Endothelial cell (in vitro differentiated cells): ENCODE measurements at regions not wholly inside any gene's neighbourhood (a gene's known extent, or its start where the extent isn't known, plus 50 kb on each side); places are given as distances from the start of the nearest gene placed in this dataset.

Experiments used
- DNase-seq: peaks from one replicate; pipeline ENCODE4 v3.0.0; 2021; ENCODE audit warnings: low spot score
- H3K27ac Mint-ChIP-seq: one replicate; pipeline ENCODE4 v1.8.0; 2021; ENCODE audit warnings: mixed read lengths, inconsistent platforms; ENCODE audit not compliant: unreplicated experiment
- H3K27me3 Mint-ChIP-seq: one replicate; pipeline ENCODE4 v1.8.0; 2021; ENCODE audit warnings: mild to moderate bottlenecking, moderate library complexity, mixed read lengths, inconsistent platforms; ENCODE audit not compliant: unreplicated experiment
- H3K36me3 Mint-ChIP-seq: one replicate; pipeline ENCODE4 v1.8.0; 2021; ENCODE audit warnings: mild to moderate bottlenecking, low read depth, mixed read lengths, inconsistent platforms; ENCODE audit not compliant: unreplicated experiment
- H3K4me1 Mint-ChIP-seq: one replicate; pipeline ENCODE4 v1.8.0; 2021; ENCODE audit warnings: mild to moderate bottlenecking, mixed read lengths, inconsistent platforms; ENCODE audit not compliant: unreplicated experiment
- H3K4me3 Mint-ChIP-seq: one replicate; pipeline ENCODE4 v1.8.0; 2021; ENCODE audit warnings: mild to moderate bottlenecking, mixed read lengths, inconsistent platforms; ENCODE audit not compliant: unreplicated experiment
- H3K9me3 Mint-ChIP-seq: one replicate; pipeline ENCODE4 v1.8.0; 2021; ENCODE audit warnings: mixed read lengths, inconsistent platforms; ENCODE audit not compliant: unreplicated experiment
- CTCF ChIP-seq: fragments of 200-600 bp; sonication (generic); IDR thresholded peaks from one replicate; pipeline ENCODE4 v1.5.0; 2021; ENCODE audit warnings: antibody characterized with exemption; ENCODE audit not compliant: unreplicated experiment

- Mint-ChIP-seq H3K36me3 (no peaks in the 10 kb centered on the region), H3K27ac (no peak overlapping the region), H3K4me1 (no peaks in the 10 kb centered on the region), H3K9me3 (peaks cover 1% of the 10 kb centered on the region), H3K4me3 (no peak overlapping the region), H3K27me3 (peaks cover 1% of the 10 kb centered on the region)
- TF ChIP-seq CTCF: no peak
- no peak for DNase-seq
These were observed 585.1 kb downstream of the IRX1 start for GRCh38 chr5:4180703-4181102.

- DNase-seq: no peak
- no peaks in the 10 kb centered on the region for H3K4me1 Mint-ChIP-seq
- H3K36me3 Mint-ChIP-seq: no peaks in the 10 kb centered on the region
- no peak overlapping the region for H3K27ac Mint-ChIP-seq
- TF ChIP-seq CTCF: no peak
- peaks cover 4% of the 10 kb centered on the region for H3K9me3 Mint-ChIP-seq
- no peak overlapping the region for H3K4me3 Mint-ChIP-seq
- peaks cover 1% of the 10 kb centered on the region for H3K27me3 Mint-ChIP-seq
These were observed 586.5 kb downstream of the IRX1 start for GRCh38 chr5:4182144-4182543.

- no peak for DNase-seq
- H3K4me1 Mint-ChIP-seq: no peaks in the 10 kb centered on the region
- no peak overlapping the region for H3K4me3 Mint-ChIP-seq
- H3K27ac Mint-ChIP-seq: no peak overlapping the region
- H3K9me3 Mint-ChIP-seq: peaks cover 4% of the 10 kb centered on the region
- H3K27me3 Mint-ChIP-seq: peaks cover 6% of the 10 kb centered on the region
- no peaks in the 10 kb centered on the region for H3K36me3 Mint-ChIP-seq
- TF ChIP-seq CTCF: no peak
These were observed 589.5 kb downstream of the IRX1 start for GRCh38 chr5:4185127-4185526.

- Mint-ChIP-seq H3K9me3 (peaks cover 4% of the 10 kb centered on the region), H3K4me3 (no peak overlapping the region), H3K27ac (no peak overlapping the region), H3K27me3 (peaks cover 6% of the 10 kb centered on the region), H3K4me1 (no peaks in the 10 kb centered on the region), H3K36me3 (no peaks in the 10 kb centered on the region)
- TF ChIP-seq CTCF: no peak
- DNase-seq: no peak
These were observed 593.1 kb downstream of the IRX1 start for GRCh38 chr5:4188704-4189103.

GRCh38 chr5:4189317-4189716 lies 593.7 kb downstream of the IRX1 start:
- no peaks in the 10 kb centered on the region for H3K4me1 Mint-ChIP-seq
- peaks cover 4% of the 10 kb centered on the region for H3K9me3 Mint-ChIP-seq
- H3K27me3 Mint-ChIP-seq: peaks cover 5% of the 10 kb centered on the region
- H3K4me3 Mint-ChIP-seq: no peak overlapping the region
- no peaks in the 10 kb centered on the region for H3K36me3 Mint-ChIP-seq
- no peak for DNase-seq
- no peak overlapping the region for H3K27ac Mint-ChIP-seq
- TF ChIP-seq CTCF: no peak
